ENCODE measurements at regions not wholly inside any gene's neighbourhood (a gene's known extent, or its start where the extent isn't known, plus 50 kb on each side); places are given as distances from the start of the nearest gene placed in this dataset.

DNA sequence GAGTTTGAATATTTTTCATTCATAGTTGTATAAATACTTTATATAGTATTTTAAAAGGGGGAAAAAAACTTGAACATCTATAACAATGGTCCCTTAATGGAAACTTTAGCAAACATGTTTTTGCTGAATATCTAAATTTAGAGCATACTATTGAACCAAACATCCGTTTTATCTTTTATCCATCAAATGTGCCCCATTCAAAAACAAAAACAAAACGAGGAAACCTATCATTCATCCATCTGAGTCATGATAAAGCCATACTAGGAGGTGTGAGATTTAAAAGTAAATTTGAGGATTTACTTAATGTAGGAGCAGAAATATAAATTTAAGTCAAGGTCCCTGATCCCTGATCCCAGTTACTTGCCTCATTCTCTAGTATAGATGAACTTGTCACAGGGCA, 463.6 kb upstream of the MDFIC2 start:
- Mint-ChIP-seq H3K36me3 (ENCODE audit: low read depth) (no peaks in the 10 kb centered on the region), H3K27ac (no peak overlapping the region), H3K4me1 (no peaks in the 10 kb centered on the region), H3K4me3 (no peak overlapping the region), H3K9me3 (no peaks in the 10 kb centered on the region), H3K27me3 (ENCODE audit: low read depth) (no peaks in the 10 kb centered on the region)
- TF ChIP-seq, protein P1, sequence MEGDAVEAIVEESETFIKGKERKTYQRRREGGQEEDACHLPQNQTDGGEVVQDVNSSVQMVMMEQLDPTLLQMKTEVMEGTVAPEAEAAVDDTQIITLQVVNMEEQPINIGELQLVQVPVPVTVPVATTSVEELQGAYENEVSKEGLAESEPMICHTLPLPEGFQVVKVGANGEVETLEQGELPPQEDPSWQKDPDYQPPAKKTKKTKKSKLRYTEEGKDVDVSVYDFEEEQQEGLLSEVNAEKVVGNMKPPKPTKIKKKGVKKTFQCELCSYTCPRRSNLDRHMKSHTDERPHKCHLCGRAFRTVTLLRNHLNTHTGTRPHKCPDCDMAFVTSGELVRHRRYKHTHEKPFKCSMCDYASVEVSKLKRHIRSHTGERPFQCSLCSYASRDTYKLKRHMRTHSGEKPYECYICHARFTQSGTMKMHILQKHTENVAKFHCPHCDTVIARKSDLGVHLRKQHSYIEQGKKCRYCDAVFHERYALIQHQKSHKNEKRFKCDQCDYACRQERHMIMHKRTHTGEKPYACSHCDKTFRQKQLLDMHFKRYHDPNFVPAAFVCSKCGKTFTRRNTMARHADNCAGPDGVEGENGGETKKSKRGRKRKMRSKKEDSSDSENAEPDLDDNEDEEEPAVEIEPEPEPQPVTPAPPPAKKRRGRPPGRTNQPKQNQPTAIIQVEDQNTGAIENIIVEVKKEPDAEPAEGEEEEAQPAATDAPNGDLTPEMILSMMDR (IDR thresholded peaks at IDR 0.05; ENCODE audit: unreplicated experiment in 3 of 3), result no peak

DNA sequence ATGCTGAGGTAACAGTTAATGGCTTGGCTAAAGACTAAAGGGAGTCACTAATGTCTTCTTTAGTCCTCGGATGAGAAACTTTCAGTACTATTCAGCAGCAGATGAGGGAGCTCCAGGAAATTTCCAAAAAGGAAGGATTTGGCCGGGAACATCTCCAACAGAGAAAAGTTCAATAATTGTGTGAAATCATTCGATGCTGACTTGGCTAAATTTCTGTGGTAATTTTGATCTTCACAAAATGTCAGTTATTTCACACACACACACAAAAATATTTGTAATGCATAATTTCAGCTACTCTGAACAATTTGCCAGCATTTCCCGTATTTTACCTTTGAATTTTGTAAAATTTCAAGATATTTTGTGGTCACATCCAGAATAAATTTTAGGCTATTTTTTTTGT, 462.8 kb upstream of the MDFIC2 start:
- TF ChIP-seq, protein P1 (IDR thresholded peaks at IDR 0.05; ENCODE audit: unreplicated experiment in 3 of 3), result no peak
- H3K9me3 Mint-ChIP-seq, result no peaks in the 10 kb centered on the region
- no peak overlapping the region for H3K4me3 Mint-ChIP-seq
- no peak overlapping the region for H3K27ac Mint-ChIP-seq
- H3K4me1 Mint-ChIP-seq, result no peaks in the 10 kb centered on the region
- H3K27me3 Mint-ChIP-seq (ENCODE audit: low read depth), result no peaks in the 10 kb centered on the region
- H3K36me3 Mint-ChIP-seq (ENCODE audit: low read depth), result no peaks in the 10 kb centered on the region

DNA sequence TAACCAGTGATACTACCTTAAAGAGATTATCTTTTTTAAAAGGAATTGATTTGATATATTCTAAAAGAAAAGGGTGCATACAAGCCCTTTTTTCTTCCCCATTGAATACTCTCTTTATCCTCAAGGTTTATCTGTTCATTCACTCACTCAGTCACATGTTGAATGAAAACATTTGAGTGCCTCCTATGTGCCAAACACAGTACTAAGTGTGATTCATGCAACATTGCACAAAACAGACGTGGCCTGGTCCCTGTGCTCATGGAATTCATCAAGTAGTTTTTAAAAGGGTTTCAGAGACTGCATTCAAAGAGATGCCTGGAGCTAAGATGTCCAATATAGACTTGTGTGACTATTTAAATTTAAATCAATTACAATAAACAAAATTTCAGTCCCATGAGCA, 462.2 kb upstream of the MDFIC2 start:
- H3K36me3 Mint-ChIP-seq (ENCODE audit: low read depth), result no peaks in the 10 kb centered on the region
- no peak overlapping the region for H3K4me3 Mint-ChIP-seq
- no peaks in the 10 kb centered on the region for H3K4me1 Mint-ChIP-seq
- no peaks in the 10 kb centered on the region for H3K9me3 Mint-ChIP-seq
- H3K27ac Mint-ChIP-seq, result no peak overlapping the region
- TF ChIP-seq, protein P1 (IDR thresholded peaks at IDR 0.05; ENCODE audit: unreplicated experiment in 3 of 3), result no peak
- no peaks in the 10 kb centered on the region for H3K27me3 Mint-ChIP-seq (ENCODE audit: low read depth)

DNA sequence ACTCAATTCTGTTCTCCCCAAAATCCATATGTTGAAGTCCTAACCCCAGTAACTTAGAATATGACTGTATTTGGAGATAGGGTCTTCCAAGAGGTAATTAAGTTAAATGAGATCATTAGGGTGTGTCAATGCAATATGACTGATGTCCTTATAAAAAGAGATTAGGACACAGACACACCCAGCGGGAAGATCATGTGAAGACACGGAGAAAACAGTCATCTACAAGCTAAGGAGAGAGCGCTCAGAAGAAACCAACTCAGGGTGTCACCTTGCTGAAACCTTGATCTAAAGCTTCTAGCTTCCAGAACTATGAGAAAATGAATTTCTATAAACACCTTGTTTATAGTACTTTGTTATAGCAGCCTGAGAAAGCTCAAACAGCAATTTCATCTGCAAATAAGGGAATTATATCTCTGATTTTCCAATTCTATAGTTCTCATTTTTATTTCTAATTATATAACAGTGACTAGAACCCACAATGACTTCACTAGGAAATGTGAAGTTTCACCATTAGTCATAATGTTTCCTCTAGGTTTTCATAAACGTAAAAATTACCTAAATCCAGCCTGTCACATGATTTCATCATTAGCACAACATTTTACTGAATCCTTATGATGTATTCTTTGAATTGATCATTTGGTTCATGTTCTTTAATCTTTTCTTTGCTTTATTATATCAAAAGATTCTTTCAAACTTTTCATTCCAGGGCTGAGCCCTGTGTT, 459.1 kb upstream of the MDFIC2 start:
- Mint-ChIP-seq H3K27me3 (ENCODE audit: low read depth) (no peaks in the 10 kb centered on the region), H3K27ac (no peak overlapping the region), H3K9me3 (no peaks in the 10 kb centered on the region), H3K36me3 (ENCODE audit: low read depth) (no peaks in the 10 kb centered on the region), H3K4me3 (no peak overlapping the region), H3K4me1 (no peaks in the 10 kb centered on the region)
- TF ChIP-seq, protein P1 (IDR thresholded peaks at IDR 0.05; ENCODE audit: unreplicated experiment in 3 of 3), result no peak

DNA sequence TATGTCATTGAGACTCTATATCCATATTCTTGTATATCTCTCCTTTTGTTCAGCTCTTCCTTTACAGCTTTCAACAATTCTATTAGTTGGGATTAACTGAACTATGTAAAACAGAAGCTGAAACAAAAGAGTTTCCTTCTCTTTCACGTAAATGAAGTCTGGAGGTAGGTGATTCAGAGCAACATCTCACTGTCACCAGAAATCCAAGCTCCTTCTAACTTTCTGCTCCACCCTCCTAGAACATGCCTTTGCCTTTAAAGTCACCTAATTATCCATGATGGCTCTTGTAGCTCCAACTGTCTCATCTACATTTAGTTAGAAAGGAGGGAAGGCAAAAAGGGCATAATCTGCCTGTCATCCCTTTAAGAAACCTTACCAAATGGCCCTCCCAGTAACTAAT, 458.2 kb upstream of the MDFIC2 start:
- no peaks in the 10 kb centered on the region for H3K27me3 Mint-ChIP-seq (ENCODE audit: low read depth)
- no peaks in the 10 kb centered on the region for H3K36me3 Mint-ChIP-seq (ENCODE audit: low read depth)
- H3K27ac Mint-ChIP-seq, result no peak overlapping the region
- TF ChIP-seq, protein P1 (IDR thresholded peaks at IDR 0.05; ENCODE audit: unreplicated experiment in 3 of 3), result no peak
- H3K9me3 Mint-ChIP-seq, result no peaks in the 10 kb centered on the region
- no peaks in the 10 kb centered on the region for H3K4me1 Mint-ChIP-seq
- H3K4me3 Mint-ChIP-seq, result no peak overlapping the region

DNA sequence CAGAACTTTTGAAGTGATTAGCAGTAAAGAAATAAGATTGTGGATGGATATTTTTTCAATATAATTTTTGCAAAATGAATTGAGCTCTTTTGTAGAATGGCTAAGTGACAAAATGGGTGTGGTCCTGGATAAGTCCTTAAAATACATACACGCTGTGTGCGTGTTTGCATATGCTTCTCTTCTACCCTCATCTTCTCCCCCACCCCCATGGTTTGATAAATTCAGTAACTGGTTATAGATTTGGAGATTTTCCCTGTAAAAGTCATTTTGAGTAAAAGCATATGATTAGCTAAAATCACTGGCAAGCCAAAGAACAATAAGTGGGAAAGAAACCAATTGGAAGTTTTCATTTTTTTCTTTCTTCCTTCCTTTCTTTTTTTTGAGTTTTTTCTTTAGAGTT, 453.9 kb upstream of the MDFIC2 start:
- Mint-ChIP-seq H3K36me3 (ENCODE audit: low read depth) (no peaks in the 10 kb centered on the region), H3K27me3 (ENCODE audit: low read depth) (no peaks in the 10 kb centered on the region), H3K27ac (no peak overlapping the region), H3K9me3 (no peaks in the 10 kb centered on the region), H3K4me1 (no peaks in the 10 kb centered on the region), H3K4me3 (no peak overlapping the region)
- TF ChIP-seq, protein P1 (IDR thresholded peaks at IDR 0.05; ENCODE audit: unreplicated experiment in 3 of 3), result no peak
